Right renal cortex interstitium (tissue), 3 donors: ENCODE measurements at regions not wholly inside any gene's neighbourhood (a gene's known extent, or its start where the extent isn't known, plus 50 kb on each side); places are given as distances from the start of the nearest gene placed in this dataset.
A peak's percentile ranks its signal among the peaks of the same experiment; 100 is the strongest.

Experiments used
- DNase-seq, 3 donors: peaks; one replicate each; pipeline ENCODE4 v3.0.0-alpha.2; 2013; ENCODE audit warnings: low read depth in 3 of 3, low spot score in 2 of 3

- no peak for DNase-seq
Measured at GRCh38 chr10:61549861-61550260, 96.7 kb upstream of the TMEM26 start.

- DNase-seq, result no peak
Measured at GRCh38 chr10:61548364-61548763, 95.2 kb upstream of the TMEM26 start.

GRCh38 chr10:61547297-61547696, 94.1 kb upstream of the TMEM26 start:
- no peak for DNase-seq

GRCh38 chr10:61545170-61545569, 92.0 kb upstream of the TMEM26 start:
- no peak for DNase-seq

GRCh38 chr10:61543831-61544230, 90.7 kb upstream of the TMEM26 start:
- DNase-seq, result no peak

- peak in 2 of 3 donors; percentile 0 to 4 for DNase-seq
Measured at GRCh38 chr10:61542596-61542995, 89.4 kb upstream of the TMEM26 start.

- no peak for DNase-seq
Measured at GRCh38 chr10:61541960-61542359, 88.8 kb upstream of the TMEM26 start.

- no peak for DNase-seq
Measured at GRCh38 chr10:61539876-61540275, 86.7 kb upstream of the TMEM26 start.

GRCh38 chr10:61529208-61529607, 76.0 kb upstream of the TMEM26 start:
- no peak for DNase-seq

- no peak for DNase-seq
Measured at GRCh38 chr10:61503051-61503450, 49.9 kb upstream of the TMEM26 start.
